ENCODE measurements at regions not wholly inside any gene's neighbourhood (a gene's known extent, or its start where the extent isn't known, plus 50 kb on each side); places are given as distances from the start of the nearest gene placed in this dataset.

- DNase-seq = no peak
These were observed 484.9 kb upstream of the ATP2B1 start for GRCh38 chr12:90193500-90193899.

GRCh38 chr12:90188857-90189256, 480.2 kb upstream of the ATP2B1 start:
- DNase-seq = no peak

- no peak for DNase-seq
These were observed 474.6 kb upstream of the ATP2B1 start for GRCh38 chr12:90183201-90183600.

- no peak for DNase-seq
These were observed 472.6 kb upstream of the ATP2B1 start for GRCh38 chr12:90181216-90181615.

GRCh38 chr12:90174956-90175355, 466.3 kb upstream of the ATP2B1 start:
- no peak for DNase-seq

GRCh38 chr12:90174198-90174510, 465.5 kb upstream of the ATP2B1 start:
- no peak for DNase-seq

GRCh38 chr12:90173499-90174197, 465.0 kb upstream of the ATP2B1 start:
- no peak for DNase-seq

- no peak for DNase-seq
These were observed 463.9 kb upstream of the ATP2B1 start for GRCh38 chr12:90172524-90172923.

GRCh38 chr12:90170740-90171139, 462.1 kb upstream of the ATP2B1 start:
- DNase-seq = no peak

- no peak for DNase-seq
These were observed 459.0 kb upstream of the ATP2B1 start for GRCh38 chr12:90167518-90168208.

- no peak for DNase-seq
These were observed 458.0 kb upstream of the ATP2B1 start for GRCh38 chr12:90166671-90167070.

GRCh38 chr12:90166012-90166411, 457.4 kb upstream of the ATP2B1 start:
- no peak for DNase-seq

- DNase-seq = no peak
These were observed 455.3 kb upstream of the ATP2B1 start for GRCh38 chr12:90163975-90164374.

GRCh38 chr12:90153827-90154226, 445.2 kb upstream of the ATP2B1 start:
- DNase-seq = no peak

- DNase-seq = no peak
These were observed 444.4 kb upstream of the ATP2B1 start for GRCh38 chr12:90152897-90153624.

GRCh38 chr12:90151491-90152015, 442.9 kb upstream of the ATP2B1 start:
- no peak for DNase-seq

- no peak for DNase-seq
These were observed 440.8 kb upstream of the ATP2B1 start for GRCh38 chr12:90149453-90149852.

- no peak for DNase-seq
These were observed 420.9 kb upstream of the ATP2B1 start for GRCh38 chr12:90129366-90130030.

- DNase-seq = no peak
These were observed 419.9 kb upstream of the ATP2B1 start for GRCh38 chr12:90128526-90128925.

- DNase-seq = no peak
These were observed 417.5 kb upstream of the ATP2B1 start for GRCh38 chr12:90126125-90126524.

GRCh38 chr12:90124914-90125313, 416.3 kb upstream of the ATP2B1 start:
- no peak for DNase-seq

GRCh38 chr12:90124289-90124688, 415.7 kb upstream of the ATP2B1 start:
- DNase-seq = no peak

GRCh38 chr12:90122681-90123080, 414.0 kb upstream of the ATP2B1 start:
- DNase-seq = no peak

All from NCI-H1930 (cell line).